Hepatocyte (in vitro differentiated cells): ENCODE measurements at regions not wholly inside any gene's neighbourhood (a gene's known extent, or its start where the extent isn't known, plus 50 kb on each side); places are given as distances from the start of the nearest gene placed in this dataset.

Experiments
- DNase-seq: peaks from one replicate; pipeline ENCODE4 v3.0.0-alpha.2; 2016; ENCODE audit warnings: low spot score
- H2AFZ ChIP-seq: fragments of 200-600 bp; sonication (generic); 2 replicates; pipeline ENCODE4 v1.6.0; 2016; ENCODE audit warnings: antibody characterized with exemption, mild to moderate bottlenecking
- H3K27ac ChIP-seq: fragments of 200-600 bp; sonication (generic); 2 replicates; pipeline ENCODE4 v1.5.1; 2016; ENCODE audit warnings: mild to moderate bottlenecking
- H3K27me3 ChIP-seq: fragments of 200-600 bp; sonication (generic); 2 replicates; pipeline ENCODE4 v1.6.1; 2016
- H3K36me3 ChIP-seq: fragments of 200-600 bp; sonication (generic); replicated peaks from 2 replicates; pipeline ENCODE4 v1.5.1; 2016; ENCODE audit warnings: low read depth; ENCODE audit not compliant: insufficient read depth
- H3K4me1 ChIP-seq: fragments of 200-600 bp; sonication (generic); 2 replicates; pipeline ENCODE4 v1.5.1; 2016; ENCODE audit warnings: mild to moderate bottlenecking, moderate library complexity; ENCODE audit not compliant: insufficient read depth
- H3K4me2 ChIP-seq: fragments of 200-600 bp; sonication (generic); 2 replicates; pipeline ENCODE4 v1.6.0; 2016
- H3K4me3 ChIP-seq: fragments of 200-600 bp; sonication (generic); 2 replicates; pipeline ENCODE4 v1.5.1; 2016; ENCODE audit warnings: mild to moderate bottlenecking
- H3K79me2 ChIP-seq: fragments of 200-600 bp; sonication (generic); 2 replicates; pipeline ENCODE4 v1.6.0; 2017; ENCODE audit warnings: mild to moderate bottlenecking
- H3K9me2 ChIP-seq: fragments of 200-600 bp; sonication (generic); replicated peaks from 2 replicates; pipeline ENCODE4 v1.6.0; 2017; ENCODE audit warnings: mild to moderate bottlenecking; ENCODE audit not compliant: insufficient read depth
- H3K9me3 ChIP-seq: fragments of 200-600 bp; sonication (generic); 2 replicates; pipeline ENCODE4 v1.5.1; 2016; ENCODE audit warnings: low read depth, mild to moderate bottlenecking
- H4K20me1 ChIP-seq: fragments of 200-600 bp; sonication (generic); 2 replicates; pipeline ENCODE4 v1.6.0; 2016; ENCODE audit warnings: mild to moderate bottlenecking; ENCODE audit not compliant: insufficient read depth, poor library complexity, severe bottlenecking
- EZH2 ChIP-seq: fragments of 200-600 bp; sonication (generic); IDR thresholded peaks from 2 replicates; pipeline ENCODE4 v1.6.1; 2016; ENCODE audit warnings: antibody characterized with exemption, mild to moderate bottlenecking, borderline replicate concordance
- EZH2phosphoT487 ChIP-seq: fragments of 200-600 bp; sonication (generic); IDR thresholded peaks from one replicate; pipeline ENCODE4 v1.6.1; 2018; ENCODE audit warnings: antibody characterized with exemption, mild to moderate bottlenecking, low read depth, moderate library complexity; ENCODE audit not compliant: unreplicated experiment, severe bottlenecking
- WGBS: methylation state at CpG from one replicate; pipeline ENCODE4 v1.1.6; 2016; ENCODE audit warnings: low lambda C conversion rate; ENCODE audit errors: missing lambda C conversion rate; 5-methylcytosine and 5-hydroxymethylcytosine counted together
- TF ChIP-seq, protein P1 (sequence below): fragments of 200-600 bp; sonication (generic); IDR thresholded peaks from 2 replicates; pipeline ENCODE4 v1.5.1; 2016; ENCODE audit warnings: antibody characterized with exemption, mild to moderate bottlenecking; ENCODE audit not compliant: poor library complexity

DNA sequence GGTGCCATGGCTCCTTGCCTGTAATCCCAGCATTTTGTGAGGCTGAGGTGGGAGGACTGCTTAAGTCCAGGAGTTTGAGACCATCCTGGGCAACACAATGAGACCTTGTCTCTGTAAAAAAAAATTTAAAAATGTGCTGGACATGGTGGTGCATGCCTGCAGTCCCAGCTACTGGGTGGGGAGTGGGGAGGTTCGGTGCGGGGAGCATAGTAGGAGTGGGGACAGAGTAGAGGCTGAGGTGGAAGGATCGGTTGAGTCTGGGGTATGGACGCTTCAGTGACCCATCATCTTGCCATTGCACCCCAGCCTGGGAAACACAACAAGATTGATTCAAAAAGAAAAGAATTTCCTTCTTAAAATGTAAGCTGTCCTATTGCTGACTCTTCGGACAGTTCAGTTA, 1490.0 kb upstream of the GBE1 start:
- H3K4me2 ChIP-seq, result no peak overlapping the region
- H3K36me3 ChIP-seq, result no peaks in the 10 kb centered on the region
- 89% methylated on average over 5 of the region's 5 CpGs for WGBS

GRCh38 chr3:83250613-83251012, 1489.2 kb upstream of the GBE1 start:
- Histone ChIP-seq H3K4me2 (no peak overlapping the region), H2AFZ (no peak overlapping the region), H3K79me2 (no peaks in the 10 kb centered on the region), H3K36me3 (no peaks in the 10 kb centered on the region), H3K27ac (no peak overlapping the region), H3K4me1 (no peaks in the 10 kb centered on the region), H4K20me1 (no peaks in the 10 kb centered on the region), H3K9me3 (no peaks in the 10 kb centered on the region), H3K27me3 (no peaks in the 10 kb centered on the region), H3K4me3 (no peak overlapping the region), H3K9me2 (no peaks in the 10 kb centered on the region)
- no peak for DNase-seq
- TF ChIP-seq, protein P1, sequence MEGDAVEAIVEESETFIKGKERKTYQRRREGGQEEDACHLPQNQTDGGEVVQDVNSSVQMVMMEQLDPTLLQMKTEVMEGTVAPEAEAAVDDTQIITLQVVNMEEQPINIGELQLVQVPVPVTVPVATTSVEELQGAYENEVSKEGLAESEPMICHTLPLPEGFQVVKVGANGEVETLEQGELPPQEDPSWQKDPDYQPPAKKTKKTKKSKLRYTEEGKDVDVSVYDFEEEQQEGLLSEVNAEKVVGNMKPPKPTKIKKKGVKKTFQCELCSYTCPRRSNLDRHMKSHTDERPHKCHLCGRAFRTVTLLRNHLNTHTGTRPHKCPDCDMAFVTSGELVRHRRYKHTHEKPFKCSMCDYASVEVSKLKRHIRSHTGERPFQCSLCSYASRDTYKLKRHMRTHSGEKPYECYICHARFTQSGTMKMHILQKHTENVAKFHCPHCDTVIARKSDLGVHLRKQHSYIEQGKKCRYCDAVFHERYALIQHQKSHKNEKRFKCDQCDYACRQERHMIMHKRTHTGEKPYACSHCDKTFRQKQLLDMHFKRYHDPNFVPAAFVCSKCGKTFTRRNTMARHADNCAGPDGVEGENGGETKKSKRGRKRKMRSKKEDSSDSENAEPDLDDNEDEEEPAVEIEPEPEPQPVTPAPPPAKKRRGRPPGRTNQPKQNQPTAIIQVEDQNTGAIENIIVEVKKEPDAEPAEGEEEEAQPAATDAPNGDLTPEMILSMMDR, result no peak
- no peak for TF ChIP-seq EZH2
- TF ChIP-seq EZH2phosphoT487, result no peak
- 76% methylated on average over 1 of the region's 1 CpG for WGBS

More for the DNA sequence above, 1490.0 kb upstream of the GBE1 start:
- Histone ChIP-seq H2AFZ (no peak overlapping the region), H3K27me3 (no peaks in the 10 kb centered on the region), H4K20me1 (no peaks in the 10 kb centered on the region), H3K9me3 (no peaks in the 10 kb centered on the region), H3K4me1 (no peaks in the 10 kb centered on the region), H3K4me3 (no peak overlapping the region), H3K27ac (no peak overlapping the region), H3K9me2 (no peaks in the 10 kb centered on the region), H3K79me2 (no peaks in the 10 kb centered on the region)
- no peak for DNase-seq
- TF ChIP-seq EZH2phosphoT487 (no peak), EZH2 (no peak)
- TF ChIP-seq, protein P1, result no peak

GRCh38 chr3:83248454-83248853, 1487.0 kb upstream of the GBE1 start:
- Histone ChIP-seq H3K9me2 (no peaks in the 10 kb centered on the region), H3K4me3 (no peak overlapping the region), H3K27ac (no peak overlapping the region), H3K36me3 (no peaks in the 10 kb centered on the region), H3K9me3 (no peaks in the 10 kb centered on the region), H3K79me2 (no peaks in the 10 kb centered on the region), H2AFZ (no peak overlapping the region), H3K4me1 (no peaks in the 10 kb centered on the region), H3K4me2 (no peak overlapping the region), H3K27me3 (no peaks in the 10 kb centered on the region), H4K20me1 (no peaks in the 10 kb centered on the region)
- DNase-seq, result no peak
- WGBS, result 69% methylated on average over 3 of the region's 3 CpGs
- TF ChIP-seq, protein P1, result no peak
- TF ChIP-seq EZH2phosphoT487 (no peak), EZH2 (no peak)

DNA sequence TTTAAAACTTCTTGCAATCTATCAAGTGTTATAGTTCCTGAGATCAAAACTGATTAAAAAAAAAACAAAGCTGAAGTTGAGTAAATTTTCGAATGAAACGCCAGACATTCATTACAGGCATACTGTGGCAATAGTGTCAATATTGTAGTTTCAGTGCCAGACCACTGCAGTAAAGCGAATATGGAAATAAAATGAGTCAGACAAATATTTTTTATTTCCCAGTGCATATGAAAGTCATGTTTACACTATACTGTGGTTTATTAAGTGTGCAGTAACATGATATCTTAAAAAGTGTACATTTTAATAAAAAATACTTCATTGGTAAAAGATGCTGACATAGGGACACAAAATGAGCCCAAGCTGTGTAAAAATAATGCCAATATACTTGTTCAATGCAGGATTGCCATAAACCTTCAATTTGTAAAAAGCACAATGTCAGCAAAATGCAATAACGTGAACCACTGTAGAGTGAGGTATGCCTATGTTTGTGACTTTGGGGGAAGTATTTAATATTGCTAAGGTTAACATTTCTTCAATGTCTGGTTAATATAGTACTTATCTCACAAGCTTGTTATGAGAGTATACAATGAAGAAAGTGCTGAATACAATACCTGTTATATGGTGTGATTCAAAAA, 1473.9 kb upstream of the GBE1 start:
- H3K4me2 ChIP-seq, result no peak overlapping the region
- no peaks in the 10 kb centered on the region for H4K20me1 ChIP-seq
- no peak overlapping the region for H2AFZ ChIP-seq
- no peak overlapping the region for H3K27ac ChIP-seq
- no peak overlapping the region for H3K4me3 ChIP-seq
- no peaks in the 10 kb centered on the region for H3K9me3 ChIP-seq
- no peaks in the 10 kb centered on the region for H3K4me1 ChIP-seq
- H3K79me2 ChIP-seq, result no peaks in the 10 kb centered on the region
- TF ChIP-seq EZH2phosphoT487, result no peak
- TF ChIP-seq, protein P1, result no peak
- TF ChIP-seq EZH2, result no peak
- H3K9me2 ChIP-seq, result no peaks in the 10 kb centered on the region
- no peak for DNase-seq
- H3K27me3 ChIP-seq, result no peaks in the 10 kb centered on the region
- WGBS, result 74% methylated on average over 4 of the region's 4 CpGs
- no peaks in the 10 kb centered on the region for H3K36me3 ChIP-seq
